ENCODE measurements at regions not wholly inside any gene's neighbourhood (a gene's known extent, or its start where the extent isn't known, plus 50 kb on each side); places are given as distances from the start of the nearest gene placed in this dataset.
"Not testable (repeated sequence)": the region's sequence is repeated elsewhere in the genome, so short reads cannot be mapped to it uniquely, and the experiment has no call there.

DNA sequence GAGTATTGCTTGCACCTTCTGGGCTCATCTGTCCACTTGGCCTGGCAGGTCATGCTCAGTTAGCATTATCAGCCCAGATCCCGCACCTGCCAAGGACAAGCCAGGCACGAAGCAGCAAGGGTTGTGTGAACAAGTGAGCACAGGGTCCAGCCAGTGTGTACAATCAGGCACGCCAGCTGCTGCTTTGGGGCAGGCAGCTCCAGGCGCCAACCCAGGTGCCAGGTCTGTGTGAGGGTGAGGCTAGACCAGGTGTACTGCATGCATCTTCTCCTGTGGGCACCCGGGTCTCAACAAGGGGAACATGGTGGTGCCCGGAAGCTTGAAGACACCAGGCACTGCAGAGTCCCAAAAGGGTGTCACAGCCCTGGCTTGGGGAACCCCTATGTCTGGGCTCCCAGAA is 1446.8 kb downstream of the PCDH9 start (continued):
- no peak for TF ChIP-seq TCF7 (IDR thresholded peaks at IDR 0.05; ENCODE audit: borderline replicate concordance)
- no peak for TF ChIP-seq ZNF24 (IDR thresholded peaks at IDR 0.05)
- no peak for TF ChIP-seq TARDBP (IDR thresholded peaks at IDR 0.05; ENCODE audit: borderline replicate concordance)

DNA sequence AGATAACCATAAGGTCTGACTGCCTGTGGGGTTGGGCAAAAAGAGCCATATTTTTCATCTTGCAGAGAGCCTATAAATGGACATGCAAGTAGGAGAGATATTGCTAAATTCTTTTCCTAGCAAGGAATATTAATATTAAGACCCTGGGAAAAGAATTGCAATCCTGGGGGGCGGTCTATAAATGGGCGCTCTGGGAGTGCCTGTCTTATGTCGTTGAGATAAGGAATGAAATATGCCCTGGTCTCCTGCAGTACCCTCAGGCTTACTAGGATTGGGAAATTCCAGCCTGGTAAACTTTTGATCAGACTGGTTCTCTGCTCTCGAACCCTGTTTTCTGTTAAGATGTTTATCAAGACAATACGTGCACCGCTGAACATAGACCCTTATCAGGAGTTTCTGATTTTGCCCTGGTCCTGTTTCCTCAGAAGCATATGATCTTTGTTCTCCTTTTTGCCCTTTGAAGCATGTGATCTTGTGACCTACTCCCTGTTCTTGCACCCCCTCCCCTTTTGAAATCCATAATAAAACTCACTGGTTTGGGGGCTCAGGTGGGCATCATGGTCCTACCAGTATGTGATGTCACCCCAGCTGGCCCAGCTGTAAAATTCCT is 1458.3 kb downstream of the PCDH9 start:
- H2AFZ ChIP-seq (ENCODE audit: control insufficient read depth, low read depth, low read length); H3K27ac ChIP-seq (ENCODE audit: control insufficient read depth, insufficient read depth); H4K20me1 ChIP-seq (ENCODE audit: control insufficient read depth, insufficient read depth); ATAC-seq; H3K9ac ChIP-seq (ENCODE audit: control insufficient read depth, insufficient read depth, low read length); DNase-seq (ENCODE audit: low read depth, low spot score); H3K4me1 ChIP-seq (ENCODE audit: control insufficient read depth, insufficient read depth, low read length); FAIRE-seq; SMC1A ChIA-PET (ENCODE audit: uncharacterized antibody, unreplicated experiment); intact Hi-C loops (cut with micrococcal nuclease; ENCODE audit: unreplicated experiment); CTCF ChIA-PET; H3K27me3 ChIP-seq (replicated peaks in 1 of 2; ENCODE audit: control insufficient read depth in 2 of 2, insufficient read depth in 2 of 2, low read length in 1 of 2); in situ Hi-C loops (cut with MboI); POLR2A ChIA-PET; BruUV-seq (replicated peaks); H3K4me2 ChIP-seq (ENCODE audit: control insufficient read depth, insufficient read depth); H3K79me2 ChIP-seq (ENCODE audit: control insufficient read depth, insufficient read depth, low read length); H3K36me3 ChIP-seq (ENCODE audit: control insufficient read depth in 2 of 2, insufficient read depth in 2 of 2, low read length in 1 of 2); RAD21 ChIA-PET (ENCODE audit: unreplicated experiment); H3K9me3 ChIP-seq (replicated peaks; ENCODE audit: control insufficient read depth, insufficient read depth, low read length); H3K4me3 ChIP-seq: not testable (repeated sequence)
- WGBS (ENCODE audit: insufficient coverage, insufficient replicate concordance, low lambda C conversion rate, missing lambda C conversion rate), result 28% methylated on average over 6 of the region's 6 CpGs

DNA sequence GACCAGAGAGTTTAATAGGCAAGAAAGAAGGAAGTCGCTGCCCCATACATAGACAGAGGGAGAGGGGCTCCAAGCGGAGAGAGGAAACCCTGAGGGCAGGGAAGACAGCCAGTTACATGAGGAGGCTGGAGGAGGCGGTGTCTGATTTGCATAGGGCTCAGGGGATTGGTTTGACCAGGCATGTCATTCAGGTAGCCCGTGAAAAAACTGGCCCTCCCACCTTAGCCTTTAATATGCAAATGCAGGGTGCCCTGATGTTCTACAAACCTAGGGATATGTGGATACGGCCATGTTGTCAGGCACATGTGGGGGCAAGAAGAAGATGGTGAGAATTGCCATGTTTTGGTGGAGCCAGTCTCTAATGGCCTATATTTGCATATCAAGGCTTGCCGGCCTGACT is 1461.6 kb downstream of the PCDH9 start:
- H3K4me2 ChIP-seq (ENCODE audit: control insufficient read depth, insufficient read depth), result no peak overlapping the region
- CTCF ChIA-PET, result no interaction called here

More for the DNA sequence above, 1461.6 kb downstream of the PCDH9 start:
- Histone ChIP-seq H3K4me3 (no peak overlapping the region), H3K4me1 (ENCODE audit: control insufficient read depth, insufficient read depth, low read length) (no peaks in the 10 kb centered on the region), H4K20me1 (ENCODE audit: control insufficient read depth, insufficient read depth) (no peaks in the 10 kb centered on the region), H3K27me3 (replicated peaks in 1 of 2; ENCODE audit: control insufficient read depth in 2 of 2, insufficient read depth in 2 of 2, low read length in 1 of 2) (no peaks in the 10 kb centered on the region), H3K27ac (ENCODE audit: control insufficient read depth, insufficient read depth) (no peak overlapping the region), H2AFZ (ENCODE audit: control insufficient read depth, low read depth, low read length) (no peak overlapping the region), H3K9me3 (replicated peaks; ENCODE audit: control insufficient read depth, insufficient read depth, low read length) (no peaks in the 10 kb centered on the region), H3K36me3 (ENCODE audit: control insufficient read depth in 2 of 2, insufficient read depth in 2 of 2, low read length in 1 of 2) (no peaks in the 10 kb centered on the region), H3K9ac (ENCODE audit: control insufficient read depth, insufficient read depth, low read length) (no peak overlapping the region), H3K79me2 (ENCODE audit: control insufficient read depth, insufficient read depth, low read length) (no peaks in the 10 kb centered on the region)
- ChIA-PET SMC1A (ENCODE audit: uncharacterized antibody, unreplicated experiment) (no interaction called here), POLR2A (no interaction called here), RAD21 (ENCODE audit: unreplicated experiment) (no interaction called here)
- ATAC-seq, result no peak
- intact Hi-C loops (cut with micrococcal nuclease; ENCODE audit: unreplicated experiment), result no loop called here
- in situ Hi-C loops (cut with MboI), result no loop called here
- FAIRE-seq, result no peak
- TF ChIP-seq EP300 (IDR thresholded peaks at IDR 0.05; ENCODE audit: borderline replicate concordance in 1 of 2, control insufficient read depth in 1 of 2, low read depth in 2 of 2, low read length in 2 of 2), result no peak
- no peak for TF ChIP-seq IRF4 (IDR thresholded peaks at IDR 0.05; ENCODE audit: low read depth, low read length)
- no peak for TF ChIP-seq NFYA (IDR thresholded peaks at IDR 0.05; ENCODE audit: borderline replicate concordance, low read depth, low read length)
- TF ChIP-seq, protein P1, sequence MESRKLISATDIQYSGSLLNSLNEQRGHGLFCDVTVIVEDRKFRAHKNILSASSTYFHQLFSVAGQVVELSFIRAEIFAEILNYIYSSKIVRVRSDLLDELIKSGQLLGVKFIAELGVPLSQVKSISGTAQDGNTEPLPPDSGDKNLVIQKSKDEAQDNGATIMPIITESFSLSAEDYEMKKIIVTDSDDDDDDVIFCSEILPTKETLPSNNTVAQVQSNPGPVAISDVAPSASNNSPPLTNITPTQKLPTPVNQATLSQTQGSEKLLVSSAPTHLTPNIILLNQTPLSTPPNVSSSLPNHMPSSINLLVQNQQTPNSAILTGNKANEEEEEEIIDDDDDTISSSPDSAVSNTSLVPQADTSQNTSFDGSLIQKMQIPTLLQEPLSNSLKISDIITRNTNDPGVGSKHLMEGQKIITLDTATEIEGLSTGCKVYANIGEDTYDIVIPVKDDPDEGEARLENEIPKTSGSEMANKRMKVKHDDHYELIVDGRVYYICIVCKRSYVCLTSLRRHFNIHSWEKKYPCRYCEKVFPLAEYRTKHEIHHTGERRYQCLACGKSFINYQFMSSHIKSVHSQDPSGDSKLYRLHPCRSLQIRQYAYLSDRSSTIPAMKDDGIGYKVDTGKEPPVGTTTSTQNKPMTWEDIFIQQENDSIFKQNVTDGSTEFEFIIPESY (IDR thresholded peaks at IDR 0.05), result no peak
- TF ChIP-seq BCL11A (IDR thresholded peaks at IDR 0.05; ENCODE audit: low read depth, low read length), result no peak
- TF ChIP-seq IKZF2 (IDR thresholded peaks at IDR 0.05), result no peak
- BruUV-seq (replicated peaks), result no TSS peak
- whole genome bisulfite sequencing (ENCODE audit: insufficient coverage, insufficient replicate concordance, low lambda C conversion rate, missing lambda C conversion rate), result 11% methylated on average over 6 of the region's 6 CpGs
- no peak for DNase-seq (ENCODE audit: low read depth, low spot score)
